ENCODE measurements at regions not wholly inside any gene's neighbourhood (a gene's known extent, or its start where the extent isn't known, plus 50 kb on each side); places are given as distances from the start of the nearest gene placed in this dataset.

DNA sequence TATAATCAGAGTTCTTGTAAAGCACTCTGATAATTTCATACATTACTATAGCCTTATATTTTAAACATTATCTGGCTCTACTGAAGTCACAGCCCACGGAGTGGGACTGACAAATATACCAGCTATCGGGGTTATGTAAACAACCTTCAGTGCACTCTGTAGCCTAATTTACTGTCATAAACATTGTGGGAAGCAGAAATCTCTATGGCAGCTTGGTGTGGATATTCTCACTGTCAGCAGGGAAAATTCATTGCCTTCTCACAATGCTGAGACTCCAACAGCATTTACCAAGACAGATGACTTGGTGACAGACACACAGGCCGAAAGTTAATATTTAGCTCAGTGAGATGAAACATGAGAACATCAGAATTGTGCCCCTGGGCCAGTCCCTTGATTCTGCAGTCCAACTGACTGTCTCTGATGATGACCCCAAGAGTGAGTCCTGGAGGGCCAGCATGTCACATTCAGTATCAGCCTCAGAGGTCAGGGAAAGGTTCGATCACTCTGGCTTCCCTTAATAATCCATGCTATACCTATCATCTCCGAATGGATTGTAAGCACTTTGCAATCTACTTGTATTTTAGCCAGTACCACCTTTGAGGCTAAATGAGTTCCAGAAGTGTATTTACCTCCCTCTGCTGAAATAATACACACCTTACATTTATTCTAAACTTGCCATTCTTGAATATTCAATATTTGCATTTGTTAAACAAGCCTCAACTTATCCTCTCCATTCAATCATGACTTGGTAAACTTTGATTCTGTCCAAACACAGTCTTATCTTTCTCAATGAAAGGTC lies 146.2 kb upstream of the OSR1 start:
- TF ChIP-seq, protein P1, sequence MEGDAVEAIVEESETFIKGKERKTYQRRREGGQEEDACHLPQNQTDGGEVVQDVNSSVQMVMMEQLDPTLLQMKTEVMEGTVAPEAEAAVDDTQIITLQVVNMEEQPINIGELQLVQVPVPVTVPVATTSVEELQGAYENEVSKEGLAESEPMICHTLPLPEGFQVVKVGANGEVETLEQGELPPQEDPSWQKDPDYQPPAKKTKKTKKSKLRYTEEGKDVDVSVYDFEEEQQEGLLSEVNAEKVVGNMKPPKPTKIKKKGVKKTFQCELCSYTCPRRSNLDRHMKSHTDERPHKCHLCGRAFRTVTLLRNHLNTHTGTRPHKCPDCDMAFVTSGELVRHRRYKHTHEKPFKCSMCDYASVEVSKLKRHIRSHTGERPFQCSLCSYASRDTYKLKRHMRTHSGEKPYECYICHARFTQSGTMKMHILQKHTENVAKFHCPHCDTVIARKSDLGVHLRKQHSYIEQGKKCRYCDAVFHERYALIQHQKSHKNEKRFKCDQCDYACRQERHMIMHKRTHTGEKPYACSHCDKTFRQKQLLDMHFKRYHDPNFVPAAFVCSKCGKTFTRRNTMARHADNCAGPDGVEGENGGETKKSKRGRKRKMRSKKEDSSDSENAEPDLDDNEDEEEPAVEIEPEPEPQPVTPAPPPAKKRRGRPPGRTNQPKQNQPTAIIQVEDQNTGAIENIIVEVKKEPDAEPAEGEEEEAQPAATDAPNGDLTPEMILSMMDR (conservative IDR thresholded peaks at IDR 0.05; ENCODE audit: control insufficient read depth, insufficient read depth, low read depth, low read length): no peak
- DNase-seq (ENCODE audit: low read depth): no peak
- no peak overlapping the region for H3K4me3 ChIP-seq (ENCODE audit: control insufficient read depth, low read depth, low read length)

- no peak overlapping the region for H3K4me3 ChIP-seq (ENCODE audit: control insufficient read depth, low read depth, low read length)
- TF ChIP-seq, protein P1 (conservative IDR thresholded peaks at IDR 0.05; ENCODE audit: control insufficient read depth, insufficient read depth, low read depth, low read length): no peak
- DNase-seq (ENCODE audit: low read depth): no peak
Measured at GRCh38 chr2:19503915-19504314, 145.5 kb upstream of the OSR1 start.

DNA sequence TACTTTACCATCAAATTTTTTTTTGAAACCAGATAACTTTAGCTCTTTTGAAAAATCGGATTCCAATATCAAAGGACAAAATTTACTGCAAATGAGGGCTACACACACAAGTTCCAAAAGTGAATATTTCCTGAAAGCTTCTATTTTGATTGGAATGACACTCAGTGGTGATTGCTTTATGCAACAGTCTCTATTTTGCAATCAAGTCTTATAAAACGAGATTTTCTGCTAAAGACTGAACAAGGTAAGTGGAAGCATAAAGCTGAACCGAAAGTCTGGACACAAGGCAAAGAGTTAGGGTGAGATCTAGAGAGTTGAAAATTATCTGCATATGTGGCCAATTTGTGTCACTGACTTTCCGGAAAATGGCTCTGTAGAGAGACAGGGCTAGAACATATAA lies 145.0 kb upstream of the OSR1 start:
- no peak overlapping the region for H3K4me3 ChIP-seq (ENCODE audit: control insufficient read depth, low read depth, low read length)
- TF ChIP-seq, protein P1 (conservative IDR thresholded peaks at IDR 0.05; ENCODE audit: control insufficient read depth, insufficient read depth, low read depth, low read length): no peak
- no peak for DNase-seq (ENCODE audit: low read depth)

GRCh38 chr2:19500126-19500525 lies 141.7 kb upstream of the OSR1 start:
- TF ChIP-seq, protein P1 (conservative IDR thresholded peaks at IDR 0.05; ENCODE audit: control insufficient read depth, insufficient read depth, low read depth, low read length): no peak
- no peak for DNase-seq (ENCODE audit: low read depth)
- no peak overlapping the region for H3K4me3 ChIP-seq (ENCODE audit: control insufficient read depth, low read depth, low read length)

DNA sequence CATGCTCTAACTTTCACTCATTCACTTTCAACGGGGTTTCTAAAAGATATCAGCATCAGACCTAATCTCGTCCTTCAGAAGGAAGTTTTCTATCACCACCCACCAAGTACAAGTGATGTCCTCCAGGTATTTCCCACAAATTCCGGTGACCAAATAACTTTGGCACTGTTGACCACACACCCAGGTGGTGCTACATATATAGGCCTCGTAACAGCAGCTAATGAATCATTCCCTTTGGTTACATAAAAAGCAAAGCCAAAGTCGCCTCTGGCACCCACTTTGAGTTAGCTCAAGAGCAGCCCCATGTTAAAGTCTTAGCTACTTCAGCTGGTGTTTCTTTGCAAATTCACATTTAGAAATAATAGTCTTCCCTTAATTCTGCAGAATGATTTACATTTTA lies 138.2 kb upstream of the OSR1 start:
- TF ChIP-seq, protein P1 (conservative IDR thresholded peaks at IDR 0.05; ENCODE audit: control insufficient read depth, insufficient read depth, low read depth, low read length): no peak
- no peak for DNase-seq (ENCODE audit: low read depth)
- no peak overlapping the region for H3K4me3 ChIP-seq (ENCODE audit: control insufficient read depth, low read depth, low read length)

DNA sequence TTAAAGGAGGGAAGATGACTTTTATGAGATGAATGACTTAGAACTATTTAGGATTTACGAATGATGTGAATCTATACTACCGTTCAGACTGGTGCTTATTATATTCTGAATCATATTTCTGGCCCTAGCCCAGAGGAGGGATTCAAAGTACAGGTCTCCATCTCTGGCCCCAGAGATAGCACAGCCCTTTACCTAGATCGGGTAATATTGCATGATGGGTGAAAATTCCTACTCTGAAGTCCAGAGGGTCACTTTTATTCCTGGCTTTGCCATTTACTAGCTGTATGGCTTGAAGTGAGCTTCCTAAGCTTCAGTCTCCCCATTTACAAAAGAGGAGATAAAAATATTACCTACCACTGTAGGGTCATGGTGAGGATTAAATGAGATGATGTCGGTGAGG lies 135.8 kb upstream of the OSR1 start:
- TF ChIP-seq, protein P1 (conservative IDR thresholded peaks at IDR 0.05; ENCODE audit: control insufficient read depth, insufficient read depth, low read depth, low read length): no peak
- DNase-seq (ENCODE audit: low read depth): no peak
- no peak overlapping the region for H3K4me3 ChIP-seq (ENCODE audit: control insufficient read depth, low read depth, low read length)
